Limb (tissue), 2 donors: ENCODE measurements at regions not wholly inside any gene's neighbourhood (a gene's known extent, or its start where the extent isn't known, plus 50 kb on each side); places are given as distances from the start of the nearest gene placed in this dataset.

Source experiments
- DNase-seq, 2 donors: peaks; one replicate each; pipeline ENCODE4 v3.0.0-alpha.2; 2016; ENCODE audit errors: extremely low spot score in 2 of 2

- DNase-seq, result no peak
These were observed 156.1 kb downstream of the CHD9NB start for GRCh38 chr16:52896478-52897164.

DNA sequence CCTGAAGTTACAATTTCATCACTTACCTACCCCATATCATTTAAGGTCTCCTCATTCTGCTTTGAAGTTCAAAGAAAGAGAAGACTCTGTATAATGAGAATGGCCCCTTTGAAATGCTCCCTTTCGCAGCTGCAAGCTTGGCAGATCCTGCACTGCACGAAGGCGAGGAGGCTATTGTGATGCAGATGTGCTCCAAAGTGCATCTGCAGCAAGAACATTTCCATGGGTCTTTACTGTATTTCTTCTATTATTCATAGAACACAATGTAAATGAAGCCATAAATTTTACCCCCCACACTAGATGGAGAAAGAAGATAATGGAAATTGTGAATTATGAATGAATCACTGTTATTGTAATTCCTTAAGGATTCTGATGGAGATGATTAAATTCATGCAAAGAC lies 178.7 kb downstream of the CHD9NB start:
- DNase-seq, result no peak

GRCh38 chr16:52872731-52873130 lies 180.0 kb downstream of the CHD9NB start:
- no peak for DNase-seq

- DNase-seq, result no peak
These were observed 181.2 kb downstream of the CHD9NB start for GRCh38 chr16:52871481-52871880.

GRCh38 chr16:52869243-52869642 lies 183.5 kb downstream of the CHD9NB start:
- DNase-seq, result no peak

DNA sequence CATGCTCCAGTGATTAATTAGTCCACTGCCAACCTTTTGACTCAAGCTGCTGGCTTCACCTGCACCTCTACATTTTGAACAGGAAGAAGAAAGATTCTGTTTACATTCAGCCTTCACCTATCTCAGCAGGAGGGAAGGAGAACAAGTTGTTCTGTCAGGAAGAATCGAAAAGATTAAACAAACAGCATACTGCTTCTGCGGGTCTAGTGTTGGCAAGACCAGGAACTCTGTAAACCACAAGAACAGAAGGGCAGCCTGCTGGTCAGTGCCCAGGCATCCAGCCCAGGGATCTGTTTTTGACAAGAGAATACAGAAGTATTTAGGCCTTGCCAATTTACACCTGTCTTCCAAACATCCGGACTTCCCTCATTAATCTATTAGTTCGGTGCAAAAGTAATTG lies 189.7 kb downstream of the CHD9NB start:
- DNase-seq, result no peak

- peak; percentile 51 to 67 for DNase-seq
These were observed 191.1 kb downstream of the CHD9NB start for GRCh38 chr16:52861614-52862022.

- no peak for DNase-seq
These were observed 197.2 kb downstream of the CHD9NB start for GRCh38 chr16:52855463-52855862.

- DNase-seq, result no peak
These were observed 199.7 kb downstream of the CHD9NB start for GRCh38 chr16:52852978-52853377.

- DNase-seq, result no peak
These were observed 201.4 kb downstream of the CHD9NB start for GRCh38 chr16:52851211-52851740.

- DNase-seq, result no peak
These were observed 209.3 kb downstream of the CHD9NB start for GRCh38 chr16:52843381-52843780.

GRCh38 chr16:52837251-52837650 lies 215.4 kb downstream of the CHD9NB start:
- DNase-seq, result no peak

DNA sequence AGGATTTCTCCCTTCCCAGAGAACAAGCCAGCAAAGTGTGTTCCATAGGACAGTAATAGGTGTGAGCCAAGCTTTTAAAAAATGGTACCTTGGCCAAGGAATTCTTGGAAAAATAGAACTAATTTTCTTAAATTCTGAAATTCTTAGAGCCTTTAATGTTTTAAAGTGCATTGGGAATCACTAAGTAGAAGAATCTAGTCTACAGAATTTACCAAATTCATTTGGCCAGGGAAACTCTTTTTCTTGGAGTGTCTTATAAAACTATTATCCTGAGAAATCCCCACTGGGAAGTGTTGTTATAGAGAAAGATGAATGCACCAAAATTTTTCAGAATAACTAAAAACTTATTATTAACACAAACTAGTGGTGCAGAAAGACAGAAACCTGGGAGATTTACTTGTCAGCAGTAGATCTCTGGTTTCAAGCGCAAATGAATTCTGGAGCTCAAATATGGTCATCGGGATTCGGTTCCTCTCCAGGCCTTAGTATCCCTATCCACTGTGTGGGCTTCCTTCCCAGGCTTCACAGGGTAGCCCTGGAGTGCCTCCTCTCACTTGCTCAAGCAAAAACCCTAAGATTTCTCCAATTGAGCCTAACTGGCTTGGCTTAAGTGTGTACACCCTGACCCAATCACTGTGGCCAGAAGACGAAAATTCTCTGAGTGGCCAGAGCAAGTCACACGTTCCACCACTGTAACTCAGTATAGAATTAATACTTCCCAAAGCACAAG lies 217.8 kb downstream of the CHD9NB start:
- DNase-seq, result peak in 1 of 2 donors; percentile 8

- no peak for DNase-seq
These were observed 219.9 kb downstream of the CHD9NB start for GRCh38 chr16:52832771-52833170.

DNA sequence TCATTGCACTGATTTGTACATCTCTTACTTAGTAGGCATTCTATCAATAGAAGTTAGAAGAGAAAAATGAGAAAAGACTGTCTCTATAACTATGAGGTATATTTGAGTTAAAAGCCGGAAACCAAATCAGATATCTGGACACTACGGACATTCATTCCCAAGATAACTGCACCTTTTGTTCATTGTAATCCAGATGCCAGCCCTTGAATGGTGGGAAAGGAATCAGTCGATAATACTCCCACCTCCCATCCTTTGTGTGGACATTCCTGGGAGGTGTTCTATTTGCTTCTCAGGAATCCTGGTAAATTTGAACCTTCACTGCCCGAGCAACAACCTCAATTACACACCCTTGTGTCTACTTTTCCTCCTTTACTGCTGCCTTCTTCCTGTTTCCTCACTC lies 225.2 kb downstream of the CHD9NB start:
- no peak for DNase-seq

DNA sequence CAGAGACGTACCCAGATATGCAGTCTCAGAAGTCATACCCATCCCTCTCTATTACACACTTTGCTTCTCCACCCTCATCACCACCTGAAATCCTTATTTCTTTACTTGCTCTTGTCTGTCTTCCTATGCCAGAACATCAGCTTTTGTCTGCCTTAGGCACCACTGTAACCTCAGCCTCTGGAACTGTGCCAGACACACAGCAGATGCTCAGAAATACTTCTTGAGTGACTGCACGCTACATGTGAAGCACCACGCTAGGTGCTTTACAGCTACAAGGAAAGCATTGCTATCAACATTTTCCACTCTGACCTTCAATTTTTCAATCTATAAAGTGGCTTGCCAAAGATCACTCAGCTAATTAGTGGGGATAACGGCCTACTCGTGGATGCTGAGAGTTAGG lies 226.8 kb downstream of the CHD9NB start:
- DNase-seq, result peak; percentile 8 to 61

DNA sequence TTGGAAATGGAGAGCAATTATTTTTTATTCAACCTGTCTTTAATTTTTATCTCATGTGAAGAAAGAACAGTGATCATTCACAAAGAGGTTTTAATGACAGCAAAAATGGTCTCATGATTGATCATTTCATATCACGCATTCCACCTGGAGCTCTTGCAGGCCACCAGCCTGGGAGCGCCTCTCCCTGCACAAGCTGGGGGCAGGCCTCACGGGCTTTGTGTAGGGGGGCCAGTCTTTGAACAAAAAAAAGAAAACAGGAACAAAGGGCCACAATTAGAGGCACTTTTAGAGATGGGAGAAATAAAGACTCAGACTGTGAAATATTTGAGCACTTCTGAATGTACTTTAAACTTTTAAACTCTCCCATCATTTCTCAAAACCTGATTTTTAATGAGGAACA lies 232.9 kb downstream of the CHD9NB start:
- no peak for DNase-seq

DNA sequence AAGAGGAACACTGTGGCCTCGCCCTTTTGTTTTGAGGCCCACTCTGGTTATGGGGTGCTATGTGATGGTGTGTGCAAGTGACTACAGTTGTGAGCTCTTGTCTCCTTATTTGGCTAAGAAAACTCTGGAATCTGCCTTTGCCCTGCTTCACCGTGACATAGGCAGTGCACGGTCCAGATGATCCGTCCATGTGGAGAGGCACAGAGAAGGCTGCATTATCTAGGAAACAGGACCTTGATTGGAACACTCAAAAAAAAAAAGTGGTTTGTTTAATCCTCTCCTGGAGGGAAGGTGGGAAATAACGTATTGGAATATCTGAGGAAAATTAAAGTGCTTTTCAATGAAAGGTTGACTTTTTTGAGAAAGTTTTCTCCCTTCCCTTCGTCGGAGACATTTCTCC lies 233.3 kb downstream of the CHD9NB start:
- DNase-seq, result no peak

- no peak for DNase-seq
These were observed 235.0 kb downstream of the CHD9NB start for GRCh38 chr16:52817696-52818095.

DNA sequence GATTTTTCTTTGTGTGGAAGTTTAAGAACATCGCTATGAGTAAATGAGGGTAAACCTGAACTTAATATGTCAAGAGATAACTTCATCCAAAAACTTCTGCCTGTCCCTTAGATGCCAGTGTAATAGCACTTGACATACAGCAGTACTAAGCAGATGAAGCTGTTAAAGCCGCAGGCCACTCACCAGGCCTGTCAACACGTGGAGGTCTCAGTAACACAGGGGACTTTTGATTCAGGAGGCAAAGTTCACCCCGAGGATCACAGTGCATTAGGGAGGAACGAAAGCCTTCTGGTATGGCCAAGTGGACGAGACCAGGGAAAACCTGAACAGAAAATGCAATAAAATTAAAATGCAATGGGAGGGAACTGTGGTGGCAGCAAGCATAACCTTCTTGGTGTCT lies 235.7 kb downstream of the CHD9NB start:
- no peak for DNase-seq

DNA sequence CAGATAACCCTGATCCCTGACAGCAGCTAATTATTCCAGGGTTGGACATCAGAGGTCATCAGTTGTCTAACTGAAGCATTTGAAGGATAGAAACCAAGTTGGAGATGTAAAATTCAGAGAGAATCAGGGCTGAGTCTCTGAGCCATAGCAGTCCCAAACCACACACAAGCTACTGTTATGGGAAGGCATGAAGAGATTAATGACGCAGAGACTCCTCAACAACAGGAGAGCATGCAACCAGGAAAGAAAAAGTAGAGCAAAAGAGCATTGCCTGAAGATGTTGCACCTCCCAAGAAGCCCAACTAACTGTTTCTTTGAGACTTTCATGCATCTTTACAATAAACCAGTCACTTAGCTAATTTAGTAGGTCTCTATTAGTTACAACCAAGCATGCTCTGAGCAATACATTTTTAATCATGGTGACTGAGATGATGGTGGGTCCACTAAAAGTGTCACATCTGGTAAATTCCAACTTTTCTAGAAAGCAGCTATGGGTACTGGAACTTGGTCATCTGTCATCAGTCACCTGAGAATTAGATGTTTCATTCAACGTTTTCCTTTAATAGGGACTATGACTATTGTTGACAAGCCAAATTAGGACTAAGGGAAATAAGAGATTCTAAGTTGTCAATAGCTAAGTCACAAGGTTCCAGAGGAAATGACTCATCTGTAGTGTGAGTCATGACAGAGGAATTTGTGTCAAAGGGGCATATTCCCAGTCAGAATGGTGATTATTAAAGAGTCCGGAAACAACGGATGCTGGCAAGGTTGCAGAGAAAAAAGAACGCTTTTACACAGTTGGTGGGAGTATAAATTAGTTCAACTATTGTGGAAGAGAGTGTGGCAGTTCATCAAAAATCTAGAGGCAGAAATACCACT lies 239.8 kb downstream of the CHD9NB start:
- no peak for DNase-seq
